GM19463 (cell line): ENCODE measurements at regions not wholly inside any gene's neighbourhood (a gene's known extent, or its start where the extent isn't known, plus 50 kb on each side); places are given as distances from the start of the nearest gene placed in this dataset.

Experiments
- ATAC-seq: cut with Tn5 transposase; IDR thresholded peaks from one replicate; pipeline ENCODE4 v1.9.1; 2021; ENCODE audit warnings: mild to moderate bottlenecking, moderate library complexity; ENCODE audit not compliant: unreplicated experiment

DNA sequence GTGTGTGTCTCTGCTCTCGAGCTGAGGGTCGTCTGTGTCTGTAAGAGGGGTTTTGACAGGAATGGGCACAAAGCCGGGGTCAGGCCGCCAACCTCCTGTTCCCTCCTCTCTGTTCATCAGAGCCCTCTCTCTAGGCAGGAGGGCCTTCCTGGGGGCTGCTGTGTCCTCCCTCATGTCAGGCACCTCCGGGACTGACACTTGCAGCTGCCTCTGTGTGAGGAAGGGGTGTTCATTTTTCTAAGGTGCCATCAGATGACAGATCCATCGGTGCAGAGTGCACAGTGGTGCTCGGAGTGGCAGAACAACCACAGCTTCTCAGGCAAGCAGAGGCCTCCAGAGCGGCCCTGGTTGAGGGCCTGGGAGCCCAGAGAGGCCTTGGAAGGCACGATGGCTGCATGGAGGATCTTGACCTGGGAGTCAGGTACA, 265.4 kb upstream of the B3GAT1 start:
- no peak for ATAC-seq

DNA sequence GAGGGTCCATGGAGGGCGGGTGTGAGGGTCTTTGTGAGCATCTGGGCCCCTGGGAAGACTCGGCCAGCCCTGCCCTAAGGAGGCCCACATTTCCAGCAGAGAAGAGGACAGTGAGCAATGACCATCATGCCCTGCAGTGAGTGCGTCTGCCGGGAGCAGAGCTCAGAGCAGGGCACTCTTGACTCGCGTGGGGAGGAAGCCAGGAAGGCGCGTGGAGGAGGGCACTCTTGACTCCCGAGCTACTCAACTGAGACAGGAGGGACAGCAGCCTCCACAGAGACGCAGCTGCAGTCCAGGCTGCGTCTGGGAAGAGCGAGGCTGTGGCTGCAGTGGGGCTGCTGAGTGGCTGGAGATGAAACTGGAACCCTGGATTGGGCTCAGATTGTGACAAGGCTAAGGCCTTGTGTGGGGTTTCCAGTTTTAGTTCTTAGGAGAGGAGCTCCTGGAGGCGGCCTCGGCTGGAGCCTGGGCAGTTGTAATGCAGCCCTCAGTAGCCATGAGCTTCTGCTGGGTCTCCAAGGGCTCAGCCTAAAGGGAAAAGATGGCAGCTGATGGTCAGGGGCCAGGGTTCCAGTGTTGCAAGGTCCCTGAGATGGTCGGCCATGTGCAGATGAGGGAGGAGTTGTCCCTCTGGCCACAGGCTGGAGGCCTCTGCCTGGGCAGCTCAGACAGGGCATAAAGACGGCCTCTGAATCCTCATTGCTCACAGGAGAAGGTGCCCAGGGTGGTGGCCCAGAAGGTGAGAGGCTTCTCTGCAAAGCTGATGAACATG, 264.7 kb upstream of the B3GAT1 start:
- ATAC-seq, result no peak

DNA sequence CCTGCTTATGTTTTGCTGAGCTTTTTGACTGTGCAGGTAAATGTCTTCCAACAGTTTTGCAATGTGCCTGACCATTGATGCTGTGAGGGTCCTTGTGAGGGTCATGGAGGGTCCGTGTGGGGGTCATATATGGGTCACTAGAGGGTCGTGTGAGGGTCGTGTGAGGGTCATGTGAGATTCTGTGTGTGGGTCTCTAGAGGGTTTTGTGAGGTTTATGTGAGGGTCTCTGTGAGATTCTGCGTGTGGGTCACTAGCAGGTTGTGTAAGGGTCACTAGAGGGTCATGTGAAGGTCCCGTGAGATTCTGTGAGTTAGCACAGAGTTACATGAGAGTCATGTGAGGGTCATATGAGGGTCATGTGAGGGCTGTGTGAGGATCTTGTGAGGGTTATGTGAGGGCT, 263.9 kb upstream of the B3GAT1 start:
- no peak for ATAC-seq

DNA sequence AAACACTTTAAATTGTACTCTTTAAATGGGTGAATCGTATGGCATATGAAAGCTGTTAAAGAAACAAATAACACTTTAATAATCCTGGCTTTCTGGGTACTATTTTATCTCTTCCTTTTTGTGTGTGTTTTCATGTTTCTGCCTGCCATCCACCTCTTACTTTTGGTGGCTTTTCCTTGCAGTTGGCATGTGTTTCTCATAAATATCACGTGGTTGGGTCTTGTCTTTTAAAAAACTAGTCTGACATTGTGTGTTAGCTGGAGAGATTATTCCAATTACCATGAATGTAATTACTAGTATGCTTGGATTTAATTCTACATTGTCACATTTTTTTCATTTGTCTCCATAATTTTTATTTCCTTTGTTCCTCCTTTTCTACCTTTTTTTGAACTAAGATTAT, 262.9 kb upstream of the B3GAT1 start:
- ATAC-seq, result no peak

DNA sequence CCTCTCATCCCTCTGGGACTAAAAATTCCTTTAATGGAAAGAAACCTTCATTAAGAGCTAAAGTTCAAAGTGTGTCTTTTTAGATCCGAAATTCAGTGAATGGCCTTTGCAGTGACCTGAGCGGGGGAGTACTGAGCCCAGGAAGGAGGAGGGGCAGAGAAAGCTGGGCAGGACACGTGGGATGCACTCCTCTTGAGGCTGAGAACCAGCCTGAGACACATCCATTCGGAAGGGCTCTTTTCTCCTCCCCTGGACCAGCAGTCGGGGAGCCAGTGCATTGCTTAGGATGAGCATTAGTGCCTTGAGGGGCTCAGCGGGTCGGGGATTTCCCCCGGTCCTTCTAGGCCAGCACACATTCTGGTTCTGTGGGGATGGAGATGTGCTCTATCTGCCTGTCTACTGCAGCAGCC, 258.9 kb upstream of the B3GAT1 start:
- no peak for ATAC-seq

DNA sequence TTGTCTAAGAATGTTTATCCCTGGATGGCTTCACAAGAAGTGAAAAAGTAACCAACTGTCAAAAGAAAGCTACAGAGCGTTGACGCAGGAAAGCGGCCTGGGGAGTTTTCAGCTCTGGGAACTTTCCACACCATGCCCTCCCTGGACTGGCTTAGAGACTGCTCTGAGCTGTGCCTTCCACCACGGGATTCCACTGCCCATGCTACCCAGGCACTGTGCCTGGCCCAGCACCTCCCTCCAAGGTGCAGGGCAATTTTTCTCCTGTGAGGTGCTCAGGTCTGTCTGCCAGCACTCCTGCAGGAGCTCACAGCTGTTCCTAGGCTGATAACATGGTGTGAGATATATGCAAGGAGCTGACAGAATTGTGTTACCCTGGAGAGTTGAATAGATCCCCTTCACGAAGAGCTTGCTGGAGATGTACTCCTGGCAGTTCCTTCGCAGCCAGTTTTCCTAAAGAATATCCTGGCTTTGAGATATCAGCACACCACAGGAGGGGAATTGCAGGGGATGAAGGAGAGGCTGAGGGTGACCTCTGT, 258.3 kb upstream of the B3GAT1 start:
- ATAC-seq, result no peak

DNA sequence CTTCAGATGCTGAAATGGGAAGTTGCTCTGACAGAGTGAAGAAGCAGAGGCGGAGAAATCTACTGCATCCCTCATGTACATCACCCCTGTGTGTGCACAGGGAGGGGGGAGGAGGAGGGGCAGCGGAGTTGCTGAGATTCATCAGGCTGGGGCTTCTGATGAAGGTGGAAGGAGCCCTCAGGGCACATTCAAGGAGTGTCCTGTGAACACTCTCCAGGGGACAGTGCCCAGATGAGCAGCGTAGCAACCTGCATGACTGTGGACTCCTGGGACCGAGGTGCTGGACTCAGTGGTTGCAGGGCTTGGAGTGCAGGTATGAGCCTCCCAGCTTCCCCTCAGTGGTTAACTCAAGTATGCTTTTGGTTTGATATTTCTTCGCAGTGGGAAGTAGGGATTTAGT, 257.8 kb upstream of the B3GAT1 start:
- ATAC-seq, result no peak

DNA sequence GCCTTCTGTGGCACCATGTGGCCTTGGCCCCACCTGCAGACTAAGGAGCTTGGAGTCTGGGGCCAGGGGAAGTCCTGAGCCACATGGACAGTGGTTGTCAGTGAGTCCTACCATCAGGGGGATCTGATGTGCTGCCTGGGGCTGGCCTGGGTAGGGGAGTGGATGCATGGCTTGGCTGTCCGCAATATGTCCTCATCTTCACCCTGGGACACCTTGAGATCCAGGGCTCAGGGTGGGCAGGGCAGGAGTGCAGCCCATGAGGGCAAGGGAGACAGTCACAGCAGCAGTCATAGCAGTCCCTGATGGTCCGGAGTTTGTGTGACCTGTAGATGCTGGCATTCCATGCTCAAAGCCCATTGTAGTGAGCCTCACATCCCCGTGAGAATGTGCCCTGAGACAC, 256.8 kb upstream of the B3GAT1 start:
- no peak for ATAC-seq

DNA sequence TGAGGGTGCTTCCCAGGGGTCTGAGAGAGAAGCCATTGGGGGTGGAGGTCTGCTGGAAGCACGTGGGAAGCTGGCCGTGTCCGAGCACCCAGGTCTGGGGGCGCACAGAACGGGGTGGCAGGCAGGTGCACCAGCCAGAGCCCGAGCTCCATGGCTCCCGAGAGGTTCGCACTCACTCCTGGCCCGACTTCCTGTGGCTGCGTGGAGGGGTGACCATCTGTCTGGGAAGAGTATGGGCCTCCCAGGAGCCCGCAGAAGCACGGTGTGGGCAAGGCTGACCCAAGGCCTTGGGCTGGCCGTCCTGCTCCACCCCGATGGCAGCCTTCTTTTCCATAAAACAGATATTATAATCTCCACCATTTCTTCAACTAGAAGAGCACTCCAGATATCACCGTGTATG, 256.0 kb upstream of the B3GAT1 start:
- ATAC-seq, result no peak

DNA sequence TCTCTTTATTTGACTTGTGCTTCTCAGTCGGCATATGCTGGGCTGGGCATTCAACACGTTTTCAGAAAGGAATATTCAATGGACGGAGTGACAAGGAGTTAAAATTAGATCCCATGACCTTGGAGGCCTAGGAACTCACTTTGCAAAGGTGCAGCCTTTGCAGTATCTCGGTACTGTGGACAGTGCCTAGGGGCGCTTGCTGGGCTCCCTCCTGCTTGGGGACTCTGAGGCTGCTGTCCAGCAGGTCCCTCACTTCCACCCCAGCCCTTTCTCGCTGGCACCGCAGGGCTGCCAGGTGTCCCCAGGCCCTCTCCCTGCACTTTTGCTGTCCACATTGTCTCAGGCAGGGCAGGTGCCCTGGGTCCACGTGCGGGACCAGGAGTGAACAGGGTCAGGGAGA, 255.5 kb upstream of the B3GAT1 start:
- ATAC-seq, result no peak

DNA sequence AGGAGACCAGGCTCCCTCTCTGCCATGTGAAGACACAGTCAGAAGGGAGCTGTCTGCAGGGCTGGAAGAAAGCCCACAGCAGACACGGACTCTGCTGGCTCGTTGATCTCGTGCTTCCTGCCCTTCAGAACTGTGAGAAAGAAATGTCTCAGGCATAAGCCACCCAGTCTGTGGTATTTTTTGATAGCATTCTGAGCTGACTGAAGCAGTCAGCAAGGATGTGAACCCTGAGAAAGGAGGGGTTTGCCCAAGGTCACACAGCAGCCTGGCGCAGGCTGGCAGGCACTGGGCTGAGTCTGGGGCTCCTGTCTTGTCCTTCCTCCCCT, 255.1 kb upstream of the B3GAT1 start:
- no peak for ATAC-seq

DNA sequence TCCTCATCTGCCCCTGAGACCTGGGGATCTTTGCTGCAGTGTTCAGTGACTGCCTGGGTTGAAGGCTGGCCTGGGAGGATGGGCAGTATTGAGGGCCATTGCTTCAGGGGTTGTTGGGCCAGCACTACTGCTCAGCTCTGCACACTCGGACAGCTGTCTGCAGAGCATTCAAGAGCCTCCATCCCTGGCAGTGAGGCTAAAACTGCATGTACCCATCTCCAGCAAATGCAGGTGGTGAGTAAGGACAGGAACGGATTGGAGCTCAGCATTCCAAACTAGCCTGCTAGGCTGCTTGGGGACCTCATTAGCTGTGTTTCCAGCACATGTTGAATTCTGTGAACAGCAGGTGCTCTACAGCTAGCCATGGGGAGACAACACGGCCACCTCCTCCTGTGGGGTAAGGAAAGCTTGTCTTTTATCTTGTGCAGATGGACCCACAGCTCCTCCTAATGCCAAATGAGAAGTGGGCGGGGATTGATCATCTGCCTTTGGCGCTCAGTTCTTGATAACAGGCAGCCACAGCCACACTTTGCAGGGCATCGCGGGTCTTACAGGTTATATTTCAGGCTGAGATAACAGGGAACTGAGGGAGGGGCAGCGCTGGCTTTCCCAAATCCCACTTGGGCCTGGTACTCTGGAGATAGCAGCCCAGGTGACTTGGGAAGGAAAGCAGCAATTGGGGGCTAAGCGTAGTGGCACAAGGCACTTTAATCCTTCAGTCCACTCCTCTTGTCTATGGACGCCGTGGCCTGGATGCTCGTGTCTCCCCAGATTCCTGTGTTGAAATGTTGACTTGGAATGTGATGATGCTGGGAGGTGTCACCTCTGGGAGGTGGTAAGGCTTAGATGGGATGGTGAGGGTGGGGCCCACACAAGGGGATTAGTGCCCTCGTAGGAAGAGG, 254.5 kb upstream of the B3GAT1 start:
- ATAC-seq, result no peak

DNA sequence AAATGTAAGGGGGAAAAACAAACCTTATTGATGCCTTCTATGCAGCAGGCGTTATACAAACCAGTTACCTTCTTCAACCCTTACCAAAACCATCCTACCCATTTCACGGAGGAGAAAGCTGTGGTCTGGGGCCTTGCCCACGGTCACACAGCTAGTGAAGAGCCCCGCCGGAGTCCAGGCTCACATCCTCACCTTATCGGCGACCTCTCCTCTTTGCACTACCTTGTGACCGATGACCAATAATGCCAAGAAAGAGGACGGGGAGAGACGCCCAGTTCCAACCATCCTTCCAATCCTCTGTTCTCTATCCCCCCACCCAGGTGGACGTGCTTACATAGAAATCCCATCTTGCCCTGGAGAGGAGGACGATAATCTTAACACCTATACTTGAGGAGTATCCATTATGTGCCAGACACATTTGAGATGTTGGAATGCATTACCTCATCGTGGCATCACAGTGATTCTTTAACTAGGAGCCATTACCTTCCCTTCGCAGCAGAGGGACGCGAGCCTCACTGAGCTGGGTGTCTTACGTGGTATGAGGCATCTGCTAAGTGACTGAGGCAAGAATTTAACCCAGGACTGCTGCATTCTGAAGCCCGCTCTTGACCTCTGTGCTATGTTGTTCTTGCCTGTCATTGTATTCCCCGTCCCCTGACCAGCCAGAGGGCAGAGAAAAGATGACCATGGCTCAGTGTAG, 253.7 kb upstream of the B3GAT1 start:
- no peak for ATAC-seq

DNA sequence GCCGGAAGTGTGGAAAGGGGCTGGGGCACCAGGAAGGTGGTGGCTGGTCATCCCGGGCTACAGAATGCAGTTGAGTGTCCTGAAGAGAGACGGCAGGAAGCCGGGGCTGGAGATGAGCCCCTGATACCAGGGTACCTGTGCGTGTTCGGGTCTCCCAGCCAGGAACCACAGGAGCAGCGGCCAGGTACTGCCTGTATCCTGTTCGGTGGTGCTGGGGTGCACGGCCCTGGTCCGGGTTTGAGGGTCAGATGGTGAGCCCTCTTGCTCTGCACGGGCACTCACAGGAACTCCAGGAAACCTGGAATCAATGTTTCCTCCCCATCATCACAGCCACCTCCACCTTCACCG, 253.1 kb upstream of the B3GAT1 start:
- no peak for ATAC-seq

DNA sequence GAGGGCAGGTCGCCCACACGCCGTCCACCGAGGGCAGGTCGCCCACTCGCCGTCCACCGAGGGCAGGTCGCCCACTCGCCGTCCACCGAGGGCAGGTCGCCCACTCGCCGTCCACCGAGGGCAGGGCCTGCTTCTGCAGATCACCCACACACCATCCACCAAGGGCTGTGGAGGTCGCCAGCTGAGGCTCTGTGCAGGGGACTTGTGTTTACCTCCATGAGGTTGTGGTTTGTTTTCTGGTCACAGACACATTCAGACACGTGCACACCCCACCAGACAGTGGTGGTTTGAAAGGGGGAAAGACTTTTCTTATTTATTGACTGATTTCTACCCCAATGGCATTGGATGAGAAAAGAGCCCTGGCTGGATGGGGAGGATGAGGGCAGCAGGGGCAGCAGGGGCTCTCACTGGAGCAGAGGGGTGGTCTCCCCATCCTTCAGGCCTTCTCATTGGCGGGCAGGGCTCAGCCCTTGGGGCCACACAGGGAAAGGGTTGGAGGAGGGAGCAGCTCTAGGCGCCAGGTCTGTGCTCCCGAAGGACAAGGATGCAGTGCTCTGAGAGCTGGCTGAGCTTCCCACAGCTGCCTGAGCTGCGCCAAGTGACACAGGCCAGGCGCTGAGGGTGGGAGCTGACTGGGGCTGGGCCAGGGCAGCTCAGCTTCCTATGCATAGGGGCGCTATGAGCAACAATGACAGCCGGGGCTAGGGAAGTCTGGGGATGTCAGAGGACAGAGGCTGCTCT, 252.6 kb upstream of the B3GAT1 start:
- ATAC-seq, result no peak

DNA sequence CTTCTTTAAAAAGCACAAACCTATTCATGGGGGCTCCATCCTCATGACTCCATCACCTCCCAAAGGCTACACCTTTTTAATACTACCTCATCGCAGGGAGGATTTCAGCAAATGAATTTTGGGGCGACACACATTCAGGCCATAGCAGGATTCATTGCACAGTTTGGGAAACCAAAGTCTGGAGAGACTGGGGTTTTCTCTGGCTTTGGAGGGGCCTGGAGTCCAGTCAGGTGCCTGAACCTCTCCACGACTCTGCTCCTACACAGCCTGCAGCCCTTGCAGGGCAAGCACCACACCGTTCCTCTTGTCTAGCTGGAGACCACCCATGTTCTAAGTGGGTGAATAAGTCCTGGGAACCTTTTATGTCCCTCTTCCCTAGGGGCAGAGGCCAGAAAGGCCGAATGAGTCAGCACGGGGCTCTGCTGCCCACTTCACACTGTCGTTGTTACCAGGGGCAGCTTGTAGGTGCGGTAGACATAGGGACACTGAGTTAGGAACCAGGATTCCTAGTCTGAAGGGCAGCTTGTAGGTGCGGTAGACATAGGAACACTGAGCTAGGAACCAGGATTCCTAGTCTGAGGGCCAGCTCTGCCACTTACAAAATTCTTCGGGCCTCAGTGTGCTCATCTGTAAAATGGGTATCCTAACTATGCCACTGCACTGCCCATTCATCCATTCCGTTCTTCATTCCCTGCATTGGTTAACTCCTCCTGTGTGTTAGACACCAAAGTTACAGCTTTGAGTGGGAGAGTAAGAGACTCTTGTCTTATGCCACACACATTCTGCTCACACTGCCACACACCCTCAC, 251.7 kb upstream of the B3GAT1 start:
- no peak for ATAC-seq

DNA sequence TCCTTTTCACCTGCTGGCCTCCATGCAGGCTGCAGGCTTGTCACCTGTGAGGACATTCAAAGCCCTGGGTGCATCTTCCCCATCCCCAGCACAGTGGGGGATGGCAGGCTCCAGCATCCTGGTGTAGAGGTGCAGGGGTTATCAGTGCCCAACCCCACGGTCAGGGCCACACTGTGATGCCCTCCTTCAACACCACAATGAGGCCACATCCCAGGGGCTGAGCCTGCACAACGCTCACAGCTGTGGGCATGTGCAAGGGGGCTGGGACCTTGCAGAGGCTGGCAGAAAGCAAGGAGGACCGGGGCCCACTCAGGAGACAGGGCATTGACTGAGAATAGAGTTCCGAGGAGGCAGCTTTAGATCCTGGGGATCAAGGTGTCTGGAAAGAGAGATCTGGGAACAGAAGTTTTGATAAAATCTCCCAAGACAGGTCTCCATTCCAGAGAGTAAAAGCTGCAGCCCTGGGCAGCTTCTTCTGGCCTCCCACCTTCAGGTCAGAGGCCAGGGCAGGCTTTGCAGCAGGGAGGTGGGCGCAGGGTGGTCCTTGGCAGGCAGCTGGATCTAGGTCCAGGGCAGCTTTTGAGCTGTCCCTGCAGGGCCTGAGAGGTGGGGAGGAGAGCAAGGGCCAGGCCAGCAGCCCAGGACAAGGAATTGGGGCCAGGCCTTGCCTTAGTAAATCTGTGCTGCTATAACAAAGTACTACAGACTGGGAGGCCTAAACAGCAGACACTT, 250.8 kb upstream of the B3GAT1 start:
- ATAC-seq, result no peak

DNA sequence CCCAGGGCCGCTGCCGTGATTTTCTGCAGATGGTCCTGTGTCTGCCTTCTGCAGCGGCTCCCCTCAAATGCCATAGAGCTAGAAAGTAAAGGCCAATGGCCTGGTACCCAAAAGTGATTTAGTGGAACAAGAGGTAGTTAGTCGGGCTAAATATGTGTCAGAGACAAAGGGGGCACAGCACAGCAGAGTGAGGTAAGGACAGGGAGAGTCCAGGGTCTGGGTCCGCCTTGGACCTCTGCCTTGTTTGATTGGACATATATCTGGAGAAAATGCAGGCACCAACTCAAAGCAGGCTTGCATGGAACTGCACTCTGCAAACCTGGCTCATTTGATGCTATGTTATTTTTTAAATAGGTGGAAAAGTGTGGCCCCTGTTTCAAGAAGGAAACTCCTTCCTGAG, 249.6 kb upstream of the B3GAT1 start:
- ATAC-seq, result no peak

DNA sequence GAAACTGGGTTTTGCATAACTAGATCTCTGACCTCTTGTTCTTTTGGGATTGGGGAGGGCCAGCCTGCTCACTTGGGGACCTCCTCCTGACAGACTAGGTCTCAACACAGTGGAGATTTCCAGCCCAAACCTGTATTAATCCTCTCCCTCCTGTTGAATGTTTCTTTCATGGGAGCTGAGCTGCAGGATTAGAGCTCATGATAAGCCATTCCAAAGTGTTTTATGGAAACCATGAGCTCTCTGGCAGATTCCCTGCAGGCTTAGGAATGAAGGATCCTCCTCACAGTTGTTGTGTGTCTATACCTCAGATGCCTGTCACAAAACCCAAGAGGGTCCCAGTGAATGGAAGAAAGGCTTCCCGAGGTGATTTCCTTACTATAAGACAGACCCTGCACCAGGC, 248.4 kb upstream of the B3GAT1 start:
- no peak for ATAC-seq
